SK-MEL-5 (cell line): ENCODE measurements at regions not wholly inside any gene's neighbourhood (a gene's known extent, or its start where the extent isn't known, plus 50 kb on each side); places are given as distances from the start of the nearest gene placed in this dataset.
"Not testable (repeated sequence)": the region's sequence is repeated elsewhere in the genome, so short reads cannot be mapped to it uniquely, and the experiment has no call there.

Experiments used
- DNase-seq: peaks from one replicate; pipeline ENCODE4 v3.0.0-alpha.2; 2016; ENCODE audit warnings: low read depth, low spot score
- in situ Hi-C: cut with HindIII; loops from 2 replicates; pipeline ENCODE4 v1.10.0; 2016; ENCODE audit warnings: low sequenced_read_pairs, high pct_unique_total_duplicates, low pct_unique_long_range_greater_than_20kb

DNA sequence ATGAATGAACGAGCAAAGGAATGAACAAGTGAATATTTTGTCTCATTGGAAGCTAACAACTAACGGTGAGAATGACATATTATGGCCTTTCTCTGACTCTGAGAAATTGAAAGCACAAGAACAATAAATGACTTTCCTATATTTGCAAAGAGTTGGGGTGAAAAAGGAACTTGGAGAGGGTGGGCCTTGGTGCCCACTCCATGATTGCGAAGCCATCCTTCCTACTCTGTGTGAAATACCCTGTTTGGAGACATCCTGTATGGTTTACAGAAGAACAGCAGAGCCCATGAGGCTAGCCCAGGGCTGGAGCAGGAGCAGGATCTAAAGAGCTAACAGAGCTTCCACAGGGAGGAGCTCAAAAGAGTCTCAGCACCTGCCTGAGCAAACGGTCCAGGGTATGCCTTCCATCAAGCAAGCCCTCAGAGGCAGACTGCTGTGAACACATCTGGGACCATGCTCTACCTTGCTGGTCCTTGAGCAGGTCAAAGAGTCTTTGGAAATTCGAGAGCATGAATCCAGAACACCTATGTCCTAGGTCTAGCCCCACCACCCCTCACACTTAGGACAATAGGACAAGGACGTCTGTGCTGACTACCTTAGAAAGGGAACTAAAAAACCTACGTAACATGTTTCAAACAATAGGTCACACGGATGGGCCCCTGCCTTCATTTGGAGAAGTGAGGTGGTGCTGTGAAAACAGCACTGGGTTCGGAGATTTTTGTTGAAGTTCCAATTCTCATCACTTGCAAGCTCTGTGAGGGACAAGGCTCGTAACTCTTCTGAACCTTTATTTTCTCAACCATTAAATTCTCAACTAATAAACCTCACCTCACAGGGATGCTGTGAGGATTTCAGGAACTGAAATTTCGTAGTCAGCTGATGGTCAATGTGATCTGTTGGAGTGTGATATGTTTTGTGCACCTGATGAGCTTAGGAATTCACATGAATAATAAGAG, 377.4 kb downstream of the RRAGC start:
- in situ Hi-C loops, result no loop called here
- DNase-seq, result no peak

DNA sequence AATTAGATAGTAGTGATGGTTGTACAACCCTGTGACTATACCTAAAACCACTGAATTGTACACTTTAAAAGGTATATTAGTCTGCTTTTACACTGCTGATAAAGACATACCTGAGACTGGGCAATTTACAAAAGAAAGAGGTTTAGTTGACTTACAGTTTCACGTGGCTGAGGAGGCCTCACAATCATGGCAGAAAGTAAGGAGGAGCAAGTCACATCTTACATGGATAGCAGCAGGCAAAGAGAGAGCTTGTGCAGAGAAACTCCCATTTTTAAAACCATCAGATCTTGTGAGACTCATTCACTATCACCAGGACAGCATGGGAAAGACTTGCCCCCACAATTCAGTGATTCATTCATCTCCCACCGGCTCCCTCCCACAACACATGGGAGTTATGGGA, 379.9 kb downstream of the RRAGC start:
- DNase-seq, in situ Hi-C loops: not testable (repeated sequence)

DNA sequence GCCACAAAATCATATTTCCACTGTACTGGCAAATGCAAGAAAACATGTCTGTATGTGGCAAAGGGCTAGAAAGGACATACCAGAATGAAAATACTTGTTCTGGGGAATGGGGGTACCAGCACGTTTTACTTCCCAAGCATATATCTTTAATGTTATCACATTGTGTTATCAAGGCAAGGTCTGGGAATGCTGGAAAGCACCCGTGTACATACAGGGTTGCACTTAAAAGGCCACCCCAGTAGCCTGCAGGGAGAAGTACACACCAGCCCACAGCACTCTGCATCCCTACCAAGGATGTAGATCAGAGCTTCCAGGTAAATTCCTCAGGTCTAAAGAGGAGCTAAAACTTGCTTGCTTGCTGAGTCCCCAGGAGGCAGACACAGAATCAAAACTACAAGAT, 381.8 kb downstream of the RRAGC start:
- DNase-seq, result no peak
- in situ Hi-C loops, result no loop called here

GRCh38 chr1:38476850-38477178, 382.8 kb downstream of the RRAGC start:
- in situ Hi-C loops, result no loop called here
- DNase-seq, result no peak

DNA sequence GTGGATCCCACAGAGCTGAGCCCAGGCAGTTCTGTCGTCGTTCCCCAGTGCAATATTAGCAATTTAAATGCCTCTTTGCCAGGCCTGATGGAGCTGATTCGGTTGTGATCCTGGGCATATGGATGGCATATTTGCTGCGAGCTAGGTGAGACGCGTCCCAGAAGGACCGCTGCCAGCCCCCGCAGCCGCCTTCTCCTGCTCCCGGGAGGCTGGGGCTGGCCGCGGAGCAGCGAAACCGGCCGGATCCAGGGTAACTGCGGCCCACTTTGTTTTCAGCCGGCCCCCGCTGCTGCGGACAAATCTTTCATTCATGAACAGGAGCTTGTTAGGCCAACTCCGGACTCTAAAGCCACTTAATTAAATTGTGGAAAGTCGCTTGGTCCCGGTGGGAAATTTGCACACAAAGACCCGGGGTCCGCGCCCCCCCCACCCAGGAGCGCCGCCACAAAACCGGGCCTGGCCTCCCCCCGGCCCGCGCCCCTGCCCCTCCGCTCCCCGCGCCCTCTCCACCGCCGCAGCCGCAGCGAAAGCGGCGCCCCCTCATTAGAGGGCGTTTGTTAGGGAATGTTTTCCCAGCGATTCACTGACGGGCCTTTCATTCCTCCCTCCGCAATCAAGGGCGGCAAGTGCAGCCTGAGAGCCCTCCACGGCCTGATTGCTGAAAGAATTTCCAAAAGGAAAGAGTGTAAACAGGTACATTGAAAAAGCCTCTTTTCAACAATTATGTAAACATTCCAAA, 383.3 kb downstream of the RRAGC start:
- no peak for DNase-seq
- in situ Hi-C loops, result no loop called here

DNA sequence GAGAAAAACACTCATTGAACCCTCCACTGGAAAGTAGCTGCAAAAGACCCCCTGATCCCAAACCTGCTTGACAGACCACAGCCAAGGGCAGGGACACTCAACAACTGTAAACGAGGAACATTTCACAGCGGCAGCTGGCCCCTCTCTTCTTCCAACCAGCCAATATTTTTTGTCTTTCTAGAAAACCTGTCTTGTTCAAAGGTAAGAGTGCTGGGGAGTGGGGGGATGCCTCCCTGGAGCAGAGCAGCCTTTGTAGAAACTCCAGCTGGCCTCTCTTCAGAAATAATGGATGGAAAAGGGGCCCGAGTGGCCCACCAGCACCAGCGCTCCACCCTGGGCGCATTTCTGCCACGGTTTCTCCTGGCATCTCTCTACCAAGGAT, 384.0 kb downstream of the RRAGC start:
- in situ Hi-C loops, result no loop called here
- no peak for DNase-seq

DNA sequence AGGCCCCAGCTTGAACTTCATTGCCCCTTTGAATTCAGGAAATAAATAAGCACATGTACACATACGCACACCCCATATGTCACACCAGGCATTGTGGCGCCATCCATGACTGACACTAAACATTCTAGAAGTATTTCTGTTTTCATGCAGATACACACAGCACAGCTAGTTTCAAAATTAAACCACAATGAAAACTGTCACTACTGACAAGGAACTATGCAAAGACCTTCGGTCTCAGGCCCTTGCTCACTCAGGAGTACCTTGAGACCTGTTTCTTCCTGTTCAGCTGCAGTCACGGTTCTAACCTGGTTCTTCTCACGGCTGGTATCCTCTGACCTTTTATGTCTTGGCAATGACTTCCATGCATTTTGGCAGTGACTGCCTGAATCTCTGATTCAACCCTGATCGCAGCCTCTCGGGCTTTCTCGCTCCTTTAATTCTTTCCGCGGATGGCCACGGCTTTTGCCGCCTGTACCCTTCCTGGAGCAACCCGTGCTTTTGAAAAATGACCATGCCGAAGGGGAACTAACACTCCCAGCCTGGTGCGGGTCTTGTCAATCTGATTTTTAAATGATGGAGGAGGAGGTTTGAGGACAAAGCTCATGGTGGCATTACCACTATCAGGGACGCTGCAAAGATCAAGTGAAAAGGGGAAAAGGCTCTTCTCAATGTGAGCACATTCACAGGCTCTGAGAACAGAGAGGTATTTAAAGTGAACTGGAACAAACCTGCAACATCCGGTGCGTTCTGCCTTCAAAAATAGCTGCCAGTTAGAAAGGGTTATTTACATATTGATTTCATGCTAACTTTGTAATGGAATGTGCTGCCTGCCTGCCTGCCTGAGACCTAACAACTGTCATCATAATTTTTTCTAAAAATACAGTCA, 384.6 kb downstream of the RRAGC start:
- in situ Hi-C loops, result no loop called here
- DNase-seq, result no peak

GRCh38 chr1:38466487-38466886, 393.1 kb downstream of the RRAGC start:
- in situ Hi-C loops, result no loop called here

DNA sequence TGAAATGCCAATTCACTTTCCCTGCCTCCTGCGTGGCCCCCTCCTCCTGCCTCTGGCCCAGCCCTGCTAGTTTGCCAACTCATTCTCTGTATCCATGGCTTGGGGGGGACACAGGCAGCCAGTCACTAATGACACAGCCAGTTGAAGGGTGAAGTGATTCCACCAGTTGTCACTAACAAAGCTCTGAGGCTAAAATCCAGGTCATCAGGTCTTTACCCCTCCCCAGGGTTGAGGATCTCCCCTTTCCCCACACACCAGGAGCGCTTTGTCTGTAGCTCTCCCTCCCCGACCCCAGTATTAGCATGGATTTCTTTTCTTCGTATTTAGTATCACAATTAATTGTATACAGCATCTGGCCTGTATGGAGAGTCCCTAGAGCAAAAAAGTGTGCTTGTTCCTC, 394.1 kb downstream of the RRAGC start:
- in situ Hi-C loops, result no loop called here

More at GRCh38 chr1:38466487-38466886, 393.1 kb downstream of the RRAGC start:
- DNase-seq, result no peak

GRCh38 chr1:38464071-38464661, 395.4 kb downstream of the RRAGC start:
- in situ Hi-C loops, result no loop called here

More for the DNA sequence above, 394.1 kb downstream of the RRAGC start:
- no peak for DNase-seq

GRCh38 chr1:38463074-38463473, 396.5 kb downstream of the RRAGC start:
- no peak for DNase-seq
- in situ Hi-C loops, result no loop called here

More at GRCh38 chr1:38464071-38464661, 395.4 kb downstream of the RRAGC start:
- DNase-seq, result no peak

DNA sequence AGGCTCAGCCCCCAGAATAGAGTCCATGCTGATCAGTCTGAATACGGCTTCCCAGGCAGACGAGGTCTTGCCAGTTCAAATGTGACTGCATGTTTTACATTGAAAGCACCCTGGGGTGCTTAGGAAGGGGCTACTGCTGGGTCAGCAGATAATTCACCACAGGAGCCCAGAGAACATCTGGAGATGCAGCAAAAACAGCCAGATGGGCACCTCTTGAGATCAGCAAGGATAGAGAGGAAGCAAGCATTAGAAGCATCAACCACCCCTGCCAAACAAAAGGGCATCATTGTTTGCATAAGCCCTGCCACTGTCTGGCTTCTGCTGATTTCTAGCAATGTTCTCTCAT, 403.1 kb downstream of the RRAGC start:
- DNase-seq, result no peak
- in situ Hi-C loops, result no loop called here

DNA sequence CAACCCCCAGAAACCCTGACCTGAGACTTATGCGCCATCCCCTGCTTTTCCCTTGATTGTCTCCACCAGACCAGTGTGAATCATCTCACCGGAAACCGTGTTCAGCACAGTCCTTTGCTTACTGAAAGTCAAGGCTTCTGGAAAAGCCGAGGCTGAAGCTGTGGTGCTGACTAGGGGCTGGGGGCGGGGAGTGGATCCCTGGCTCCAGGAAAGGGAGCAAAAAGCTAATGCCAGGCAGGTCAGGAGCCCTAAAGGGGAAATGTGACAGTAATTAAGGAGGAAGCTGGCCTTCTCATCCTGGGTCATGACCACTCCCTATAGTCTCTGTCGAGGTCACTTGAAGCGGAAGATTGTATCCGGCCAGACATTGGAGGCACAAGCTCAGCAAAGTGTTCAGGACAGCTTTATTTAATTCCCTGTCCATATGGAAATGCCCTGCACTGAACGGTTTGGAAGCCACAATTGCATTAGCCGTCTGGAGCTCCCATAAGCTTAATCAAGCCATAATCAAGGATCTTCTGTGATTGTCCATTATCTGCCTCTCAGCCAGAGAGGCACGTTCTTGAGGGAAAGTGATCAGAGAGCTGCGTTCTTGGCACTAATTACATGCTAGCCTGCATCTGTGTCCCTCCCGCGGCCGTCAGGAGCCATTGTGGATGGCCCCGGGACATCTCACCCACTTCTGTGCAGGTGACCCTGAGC, 403.6 kb downstream of the RRAGC start:
- in situ Hi-C loops, result no loop called here

GRCh38 chr1:38454749-38455441, 404.7 kb downstream of the RRAGC start:
- no peak for DNase-seq
- in situ Hi-C loops, result no loop called here

More for the DNA sequence above, 403.6 kb downstream of the RRAGC start:
- DNase-seq, result no peak

DNA sequence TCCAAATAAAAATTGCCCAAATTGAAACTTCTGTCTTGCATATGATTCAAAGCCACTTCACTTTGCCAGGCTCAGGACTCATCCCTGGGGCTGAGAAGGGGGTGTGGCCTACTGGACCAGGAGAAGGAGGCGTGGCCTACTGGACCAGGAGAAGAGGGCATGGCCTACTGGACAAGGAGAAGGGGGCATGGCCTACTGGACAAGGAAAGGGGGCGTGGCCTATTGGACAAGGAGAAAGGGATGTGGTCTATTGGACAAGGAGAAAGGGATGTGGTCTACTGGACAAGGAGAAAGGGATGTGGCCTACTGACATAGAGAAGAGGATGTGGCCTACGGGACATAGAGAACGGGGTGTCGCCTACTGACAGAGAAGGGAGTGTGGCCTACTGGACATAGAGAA, 405.3 kb downstream of the RRAGC start:
- in situ Hi-C loops, result no loop called here
- peak; percentile 20 for DNase-seq

DNA sequence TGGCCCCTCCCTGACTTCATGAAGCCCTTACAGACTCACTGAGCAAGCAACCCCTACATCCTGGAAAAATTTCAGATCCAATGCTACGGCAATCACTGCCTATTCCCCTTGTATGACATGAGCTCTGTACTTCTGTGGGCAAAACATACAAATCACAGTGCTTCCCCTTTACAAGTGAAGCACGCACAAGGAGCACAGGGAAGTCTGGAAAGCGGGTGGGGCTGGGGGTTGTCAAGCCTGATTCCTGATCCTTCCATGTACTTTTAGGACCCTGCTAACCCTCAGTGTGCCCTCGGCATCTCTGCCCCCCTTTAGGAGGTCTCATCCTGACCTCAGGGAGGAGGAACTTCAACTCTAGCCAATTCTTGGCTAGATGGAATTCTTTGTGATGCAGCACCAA, 405.7 kb upstream of the POU3F1 start:
- in situ Hi-C loops, result no loop called here
- DNase-seq, result no peak
